HG03457 (cell line): ENCODE measurements at regions not wholly inside any gene's neighbourhood (a gene's known extent, or its start where the extent isn't known, plus 50 kb on each side); places are given as distances from the start of the nearest gene placed in this dataset.

Experiments
- ATAC-seq: cut with Tn5 transposase; IDR thresholded peaks from one replicate; pipeline ENCODE4 v1.9.1; 2021; ENCODE audit warnings: moderate number of reproducible peaks; ENCODE audit not compliant: unreplicated experiment

GRCh38 chr14:100955201-100955600 lies 51.7 kb upstream of the RTL1 start:
- no peak for ATAC-seq

GRCh38 chr14:100962494-100962893 lies 59.0 kb upstream of the RTL1 start:
- no peak for ATAC-seq

GRCh38 chr14:100965296-100965695 lies 61.8 kb upstream of the RTL1 start:
- no peak for ATAC-seq

DNA sequence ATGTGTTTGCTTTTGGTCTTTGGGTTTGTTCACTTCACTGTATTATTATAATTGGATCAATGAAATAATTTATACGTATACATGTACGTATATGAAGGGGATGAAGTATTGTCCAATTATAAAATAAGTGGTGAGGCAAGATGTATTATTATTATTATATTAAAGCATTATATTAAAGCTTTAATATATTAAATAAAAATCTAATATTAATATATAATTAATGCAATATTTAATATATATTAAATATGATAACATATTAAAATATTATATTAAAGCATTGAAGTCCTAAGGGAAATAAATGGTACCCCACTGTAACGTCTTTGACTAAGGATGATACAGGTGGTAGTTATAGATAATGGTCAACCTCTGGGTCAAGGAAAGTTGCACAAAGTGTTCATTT lies 63.7 kb upstream of the RTL1 start:
- ATAC-seq = no peak

DNA sequence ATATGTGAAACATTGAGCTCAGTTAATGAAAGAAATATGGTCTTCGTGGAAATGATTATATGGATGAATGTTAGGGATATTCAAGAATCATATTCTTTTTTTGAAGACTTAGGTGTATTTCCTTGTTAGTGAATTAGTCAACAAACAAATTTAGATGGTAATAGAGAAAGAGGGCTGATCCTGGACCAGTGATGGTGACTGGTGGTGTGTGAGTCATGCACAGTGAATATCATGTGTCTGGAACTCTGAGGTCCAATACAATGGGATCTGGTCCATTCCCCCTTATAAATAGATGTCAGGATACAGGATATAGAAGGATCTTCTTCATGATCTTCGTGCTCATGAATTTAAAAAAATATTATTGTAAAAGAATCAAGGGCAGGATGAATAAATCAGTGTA lies 64.4 kb upstream of the RTL1 start:
- no peak for ATAC-seq

DNA sequence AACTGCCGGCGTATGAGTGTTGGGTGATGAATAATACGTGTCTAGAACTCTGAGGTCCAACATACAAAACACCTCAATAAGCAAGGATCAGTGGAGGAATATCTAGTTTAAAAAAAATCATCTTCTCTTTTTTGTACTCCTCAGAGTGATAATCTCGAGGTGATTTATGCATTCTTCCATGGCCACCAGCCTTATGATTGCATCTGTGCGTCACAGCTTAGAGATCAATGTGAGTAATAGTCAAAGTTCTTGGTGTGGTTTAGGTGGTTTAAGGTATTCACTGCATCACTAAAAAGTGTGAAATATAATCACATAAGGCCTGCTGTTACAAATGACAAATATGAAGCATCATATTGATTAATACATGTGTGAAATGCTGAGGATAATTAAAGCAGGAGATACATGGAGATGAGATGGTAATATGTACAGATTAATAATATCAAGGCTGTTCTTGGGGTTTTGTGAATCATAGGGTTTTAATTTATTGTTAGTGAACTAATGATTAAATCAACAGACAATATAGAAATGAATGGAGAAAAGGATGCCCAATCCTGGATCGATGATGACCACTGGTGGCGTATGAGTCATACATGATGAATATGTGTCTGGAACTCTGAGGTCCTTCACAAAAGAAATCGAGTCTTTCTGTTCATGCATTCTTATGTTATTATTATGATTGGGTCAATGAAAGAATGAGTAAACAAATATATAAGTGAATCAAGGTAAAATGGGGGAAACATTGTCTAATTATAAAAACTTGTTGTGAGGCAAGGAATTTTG lies 68.8 kb upstream of the RTL1 start:
- ATAC-seq = no peak

DNA sequence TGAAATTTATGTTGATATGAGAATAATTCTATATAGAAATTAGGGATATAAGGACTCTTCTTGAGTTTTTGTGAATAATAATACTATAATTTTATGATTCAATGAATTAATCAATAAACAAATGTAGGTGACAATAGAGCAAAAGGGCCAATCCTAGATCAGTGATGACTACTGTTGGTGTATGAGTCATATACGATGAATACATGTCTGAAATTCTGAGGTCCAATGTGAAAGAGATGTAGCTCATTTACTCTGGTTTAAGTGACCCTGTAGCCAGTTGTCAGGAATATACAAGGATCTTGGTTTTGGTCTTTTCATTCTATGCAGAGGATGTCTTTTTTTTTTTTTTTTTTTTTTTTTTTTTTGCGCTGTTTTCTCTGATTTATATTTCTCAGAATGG lies 72.1 kb upstream of the RTL1 start:
- no peak for ATAC-seq

DNA sequence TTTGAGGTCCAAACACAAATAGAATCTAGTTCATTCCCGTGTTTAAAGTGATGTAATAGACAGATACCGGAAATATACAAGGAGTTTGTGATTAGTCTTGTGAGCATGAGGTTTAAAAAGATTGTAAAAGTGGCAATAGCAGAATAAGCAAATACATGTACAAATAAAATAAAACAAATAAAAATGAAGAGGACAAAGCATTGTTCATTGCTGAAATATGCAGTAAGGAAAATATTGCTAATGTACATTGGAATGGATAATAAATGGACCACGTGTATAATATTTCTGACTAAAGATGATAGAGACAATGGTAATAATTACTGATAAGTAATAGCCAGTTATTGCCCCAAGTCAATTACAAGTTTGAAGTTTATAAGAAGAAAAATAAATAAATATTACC lies 75.6 kb upstream of the RTL1 start:
- no peak for ATAC-seq

DNA sequence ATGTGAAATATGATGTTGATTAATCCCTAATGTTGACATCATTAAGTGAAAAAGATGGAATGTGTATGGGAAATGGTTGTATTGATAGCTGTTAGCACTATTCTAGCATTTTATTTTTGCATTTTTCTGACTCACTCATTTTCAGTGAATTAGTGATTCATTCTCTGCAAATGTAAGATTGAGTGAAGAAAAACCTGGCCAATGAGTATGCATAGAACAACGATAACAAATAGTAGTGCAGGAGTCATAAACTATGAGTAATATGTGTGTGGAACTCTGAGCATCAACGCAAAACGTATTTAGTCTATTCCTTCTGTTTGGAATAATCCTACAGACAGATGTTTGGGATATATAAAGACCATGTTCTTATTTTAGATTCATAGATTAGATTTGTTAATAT lies 76.3 kb upstream of the RTL1 start:
- ATAC-seq = no peak

DNA sequence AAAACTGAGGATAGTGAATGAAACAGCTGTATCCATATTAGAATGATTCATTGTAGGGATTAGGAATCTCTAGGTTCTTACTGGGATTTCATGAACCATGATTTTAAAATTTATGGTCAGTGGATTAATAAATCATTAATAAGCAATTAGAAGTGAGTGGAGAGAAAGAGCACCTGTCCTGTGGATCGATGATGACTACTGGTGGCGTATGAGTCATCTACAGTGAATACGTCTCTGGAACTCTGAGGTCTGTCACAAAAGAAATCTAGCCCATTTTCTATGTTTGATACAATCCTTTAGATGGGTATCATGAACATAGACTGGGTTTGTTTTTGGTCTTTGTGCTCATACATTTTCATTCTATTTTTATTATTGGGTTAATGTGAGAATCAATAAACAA lies 77.3 kb upstream of the RTL1 start:
- no peak for ATAC-seq

- ATAC-seq = no peak
Observed at GRCh38 chr14:100981809-100982208, 78.3 kb upstream of the RTL1 start.

- no peak for ATAC-seq
Observed at GRCh38 chr14:100982353-100982752, 78.8 kb upstream of the RTL1 start.

- no peak for ATAC-seq
Observed at GRCh38 chr14:100982762-100983161, 79.2 kb upstream of the RTL1 start.

DNA sequence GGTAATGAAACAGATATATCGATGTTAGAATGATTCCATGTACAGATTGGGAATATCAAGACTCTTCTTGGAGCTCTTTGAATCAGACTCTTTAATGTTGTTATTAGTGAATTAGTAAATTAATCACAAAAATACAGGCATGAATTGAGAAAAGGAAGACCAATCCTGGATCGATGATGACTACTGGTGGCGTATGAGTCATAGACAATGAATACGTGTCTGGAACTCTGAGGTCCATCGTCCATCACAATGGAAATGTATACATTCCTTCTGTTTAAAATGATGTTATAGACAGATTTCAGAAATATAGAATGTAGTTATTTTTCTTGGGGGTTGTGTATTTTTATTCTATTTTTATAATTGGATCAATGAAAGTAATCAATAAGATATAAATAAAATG lies 80.2 kb upstream of the RTL1 start:
- no peak for ATAC-seq

DNA sequence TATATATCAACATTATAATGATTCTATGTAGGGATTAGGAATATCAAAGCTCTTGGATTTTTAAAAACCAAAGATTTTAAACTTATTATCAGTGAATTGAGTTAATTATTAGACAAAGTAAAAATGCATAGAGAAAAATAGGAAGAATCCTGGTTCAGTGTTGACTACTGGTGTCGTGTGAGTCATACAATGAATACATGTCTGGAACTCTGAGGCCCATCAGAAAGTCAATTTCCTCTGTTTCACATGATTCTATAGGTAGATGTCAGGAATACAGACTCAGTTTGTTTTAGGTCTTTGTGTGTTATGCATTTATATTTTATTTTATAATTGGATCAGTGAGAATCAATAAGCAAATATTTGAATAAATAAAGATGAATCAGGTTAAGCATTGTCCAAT lies 84.5 kb upstream of the RTL1 start:
- no peak for ATAC-seq

DNA sequence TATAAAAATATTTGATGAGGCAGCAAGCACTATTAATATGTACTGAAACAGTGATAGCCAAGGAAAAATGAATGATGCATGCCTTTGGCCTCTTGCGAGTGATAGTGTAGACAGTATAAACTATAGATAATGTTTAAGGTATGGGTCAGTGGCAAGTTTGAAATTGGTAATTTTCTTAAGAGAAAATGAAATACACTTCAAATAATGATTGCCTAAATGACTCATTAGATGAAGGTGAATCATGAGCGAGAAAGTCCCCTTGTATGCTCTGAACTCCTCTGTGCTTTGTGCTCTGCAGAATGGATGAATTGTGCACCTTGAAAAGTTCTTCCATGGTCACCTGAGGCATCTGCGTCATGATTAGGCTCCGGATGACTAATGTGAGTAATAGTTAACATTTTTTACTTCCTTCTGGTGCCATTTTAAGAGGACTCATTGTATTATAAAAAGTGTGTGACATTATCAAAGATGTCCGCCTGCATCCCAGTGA lies 84.9 kb upstream of the RTL1 start:
- no peak for ATAC-seq

GRCh38 chr14:100988956-100989355 lies 85.4 kb upstream of the RTL1 start:
- ATAC-seq = no peak

- no peak for ATAC-seq
Observed at GRCh38 chr14:100989924-100990323, 86.4 kb upstream of the RTL1 start.

DNA sequence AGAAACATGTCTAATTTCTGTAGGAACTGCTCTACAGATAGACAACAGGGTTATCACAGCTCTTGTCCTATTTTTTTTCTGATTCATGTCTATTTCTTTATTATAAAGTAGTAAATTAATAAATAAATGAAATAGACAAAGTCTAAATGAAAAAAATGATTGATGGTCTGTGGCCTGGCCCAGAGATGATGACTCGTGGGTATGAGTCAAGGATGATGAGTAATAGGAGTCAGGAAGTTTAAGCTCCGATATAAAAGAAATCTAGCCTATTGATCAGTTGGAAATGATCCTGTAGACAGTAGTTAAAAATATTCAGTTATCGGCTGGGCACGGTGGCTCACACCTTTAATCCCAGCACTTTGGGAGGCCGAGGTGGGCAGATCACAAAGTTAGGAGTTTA lies 90.6 kb upstream of the RTL1 start:
- ATAC-seq = no peak

- ATAC-seq = no peak
Observed at GRCh38 chr14:100994756-100995330, 91.3 kb upstream of the RTL1 start.

GRCh38 chr14:101000711-101001250 lies 97.3 kb upstream of the RTL1 start:
- ATAC-seq = no peak

GRCh38 chr14:101001311-101002069 lies 98.0 kb upstream of the RTL1 start:
- ATAC-seq = no peak
